ENCODE measurements at regions not wholly inside any gene's neighbourhood (a gene's known extent, or its start where the extent isn't known, plus 50 kb on each side); places are given as distances from the start of the nearest gene placed in this dataset.
A peak's percentile ranks its signal among the peaks of the same experiment; 100 is the strongest.
"Not testable (repeated sequence)": the region's sequence is repeated elsewhere in the genome, so short reads cannot be mapped to it uniquely, and the experiment has no call there.

GRCh38 chr10:59435707-59436106 lies 73.4 kb upstream of the FAM13C start:
- no peak for TF ChIP-seq CTCF (IDR thresholded peaks at IDR 0.05; ENCODE audit: insufficient read depth, low read length, severe bottlenecking)
- Histone ChIP-seq H3K36me3 (ENCODE audit: control insufficient read depth, insufficient read depth, low read length) (no peaks in the 10 kb centered on the region), H3K4me3 (ENCODE audit: low read depth, low read length) (no peak overlapping the region), H3K27me3 (ENCODE audit: control insufficient read depth, insufficient read depth, low read length) (peaks cover 2% of the 10 kb centered on the region)
- FAIRE-seq: no peak
- no peak for DNase-seq (ENCODE audit: low read depth)

DNA sequence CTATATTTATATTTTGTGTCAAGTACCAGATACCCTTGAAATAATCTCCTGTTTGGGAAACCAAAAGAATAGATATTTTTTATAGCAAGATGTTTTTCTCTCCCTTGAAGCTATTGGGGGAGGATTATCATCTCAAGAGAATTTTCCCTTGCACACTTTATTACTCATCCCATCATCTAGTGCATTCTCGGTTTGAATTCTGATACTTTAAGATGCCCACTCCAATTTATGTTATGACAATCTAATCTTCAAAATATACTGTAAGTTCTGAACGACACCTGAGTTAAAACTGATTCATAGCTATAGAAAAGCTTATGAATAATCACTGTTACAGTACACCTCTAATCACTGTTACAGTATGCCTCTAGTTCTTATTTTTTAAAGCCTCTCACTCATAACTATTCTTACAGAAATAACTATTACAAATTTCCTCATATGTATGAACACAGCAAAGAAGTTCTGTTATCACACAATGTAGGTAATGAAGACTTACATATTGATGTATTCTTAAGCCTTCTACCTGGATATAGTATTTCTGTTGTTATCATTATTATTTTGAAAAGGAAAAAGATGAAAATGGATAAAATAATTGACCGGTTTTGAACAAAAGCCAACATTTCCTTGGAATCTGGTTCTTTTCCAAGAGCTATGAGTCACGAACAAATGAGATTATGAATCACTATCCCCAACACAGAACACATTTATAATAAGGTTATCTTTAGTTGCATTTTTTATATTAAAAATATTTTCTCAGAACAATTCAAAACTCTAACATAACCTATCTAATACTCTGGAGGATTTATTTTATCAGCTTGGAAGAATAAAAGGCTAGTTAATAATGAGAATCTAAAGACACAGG lies 72.3 kb upstream of the FAM13C start:
- Histone ChIP-seq H3K36me3 (ENCODE audit: control insufficient read depth, insufficient read depth, low read length) (no peaks in the 10 kb centered on the region), H3K27me3 (ENCODE audit: control insufficient read depth, insufficient read depth, low read length) (peaks cover 2% of the 10 kb centered on the region), H3K4me3 (ENCODE audit: low read depth, low read length) (no peak overlapping the region)
- peak; percentile 57 for DNase-seq (ENCODE audit: low read depth)
- TF ChIP-seq CTCF (IDR thresholded peaks at IDR 0.05; ENCODE audit: insufficient read depth, low read length, severe bottlenecking): no peak
- no peak for FAIRE-seq

- FAIRE-seq: no peak
- Histone ChIP-seq H3K36me3 (ENCODE audit: control insufficient read depth, insufficient read depth, low read length) (no peaks in the 10 kb centered on the region), H3K4me3 (ENCODE audit: low read depth, low read length) (no peak overlapping the region), H3K27me3 (ENCODE audit: control insufficient read depth, insufficient read depth, low read length) (peaks cover 2% of the 10 kb centered on the region)
- TF ChIP-seq CTCF (IDR thresholded peaks at IDR 0.05; ENCODE audit: insufficient read depth, low read length, severe bottlenecking): no peak
- DNase-seq (ENCODE audit: low read depth): peak; percentile 9
Measured at GRCh38 chr10:59433720-59434428, 71.5 kb upstream of the FAM13C start.

- Histone ChIP-seq H3K4me3 (ENCODE audit: low read depth, low read length) (no peak overlapping the region), H3K36me3 (ENCODE audit: control insufficient read depth, insufficient read depth, low read length) (no peaks in the 10 kb centered on the region), H3K27me3 (ENCODE audit: control insufficient read depth, insufficient read depth, low read length) (peaks cover 2% of the 10 kb centered on the region)
- DNase-seq (ENCODE audit: low read depth) (peak; percentile 87), FAIRE-seq (peak; percentile 68)
- no peak for TF ChIP-seq CTCF (IDR thresholded peaks at IDR 0.05; ENCODE audit: insufficient read depth, low read length, severe bottlenecking)
Measured at GRCh38 chr10:59432207-59432900, 70.0 kb upstream of the FAM13C start.

DNA sequence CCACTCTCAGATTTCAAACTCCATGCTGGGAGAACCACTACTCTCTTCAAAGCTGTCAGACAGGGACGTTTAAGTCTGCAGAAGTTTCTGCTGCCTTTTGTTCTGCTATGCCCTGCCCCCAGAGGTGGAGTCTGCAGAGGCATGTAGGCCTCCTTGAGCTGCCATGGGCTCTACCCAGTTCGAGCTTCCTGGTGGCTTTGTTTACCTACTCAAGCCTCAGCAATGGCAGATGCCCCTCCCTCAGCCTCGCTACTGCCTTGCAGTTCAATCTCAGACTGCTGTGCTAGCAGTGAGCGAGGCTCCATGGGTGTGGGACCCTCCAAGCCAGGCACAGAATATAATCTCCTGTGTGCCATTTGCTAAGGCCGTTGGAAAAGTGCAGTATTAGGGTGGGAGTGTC lies 51.4 kb upstream of the FAM13C start:
- H3K4me3 ChIP-seq (ENCODE audit: low read depth, low read length); H3K27me3 ChIP-seq (ENCODE audit: control insufficient read depth, insufficient read depth, low read length); FAIRE-seq; H3K36me3 ChIP-seq (ENCODE audit: control insufficient read depth, insufficient read depth, low read length); DNase-seq (ENCODE audit: low read depth): not testable (repeated sequence)
